ENCODE measurements at regions not wholly inside any gene's neighbourhood (a gene's known extent, or its start where the extent isn't known, plus 50 kb on each side); places are given as distances from the start of the nearest gene placed in this dataset.

GRCh38 chr4:57740625-57741190, 630.5 kb upstream of the IGFBP7 start (continued):
- TF ChIP-seq REST (IDR thresholded peaks at IDR 0.05; ENCODE audit: unreplicated experiment) (no peak), ZNF331 (CRISPR knock-in tag; IDR thresholded peaks at IDR 0.05; ENCODE audit: low read depth) (no peak), STAT1 (IDR thresholded peaks at IDR 0.05; ENCODE audit: unreplicated experiment) (no peak), JUNB (IDR thresholded peaks at IDR 0.05; ENCODE audit: unreplicated experiment) (no peak), CREB1 (CRISPR knock-in tag; IDR thresholded peaks at IDR 0.05; ENCODE audit: low read depth) (no peak), NANOG (IDR thresholded peaks at IDR 0.05; ENCODE audit: borderline replicate concordance) (no peak)

GRCh38 chr4:57736781-57737180, 626.6 kb upstream of the IGFBP7 start:
- Histone ChIP-seq H3K9me2 (ENCODE audit: insufficient read depth) (peaks cover 3% of the 10 kb centered on the region), H2AFZ (no peak overlapping the region), H3K4me1 (ENCODE audit: insufficient read depth) (peaks cover 24% of the 10 kb centered on the region), H4K20me1 (replicated peaks; ENCODE audit: insufficient read depth) (no peaks in the 10 kb centered on the region), H3K4me3 (no peak overlapping the region), H3K27me3 (ENCODE audit: insufficient read depth) (no peaks in the 10 kb centered on the region), H3K27ac (ENCODE audit: low read depth) (no peak overlapping the region), H3K4me2 (no peak overlapping the region), H3F3A (replicated peaks; ENCODE audit: low read depth) (no peaks in the 10 kb centered on the region), H3K36me3 (ENCODE audit: insufficient read depth) (no peaks in the 10 kb centered on the region), H3K79me2 (replicated peaks; ENCODE audit: insufficient read depth) (no peaks in the 10 kb centered on the region)
- H3K27me3 Mint-ChIP-seq (ENCODE audit: insufficient read depth, low read depth, poor library complexity): no peaks in the 10 kb centered on the region
- DNase-seq (ENCODE audit: low spot score): no peak
- H3K9me3 Mint-ChIP-seq: no peaks in the 10 kb centered on the region
- no peak for ATAC-seq
- H3K4me1 Mint-ChIP-seq: peaks cover 19% of the 10 kb centered on the region
- no peak overlapping the region for H3K27ac Mint-ChIP-seq
- no peak overlapping the region for H3K4me3 Mint-ChIP-seq
- 0 out of 3 replicates have a peak, but pooled peaks cover 3% of the 10 kb centered on the region for H3K36me3 Mint-ChIP-seq (ENCODE audit: low read depth)
- no peak for TF ChIP-seq ZNF462 (CRISPR knock-in tag; IDR thresholded peaks at IDR 0.05)
- no peak for TF ChIP-seq CTCF (conservative IDR thresholded peaks at IDR 0.05; ENCODE audit: low read depth in 2 of 2)
- no peak for TF ChIP-seq ZNF331 (CRISPR knock-in tag; IDR thresholded peaks at IDR 0.05; ENCODE audit: low read depth)
- no peak for TF ChIP-seq ETS1 (IDR thresholded peaks at IDR 0.05)
- no peak for TF ChIP-seq ZNF114 (CRISPR knock-in tag; IDR thresholded peaks at IDR 0.05)
- TF ChIP-seq CREB1 (CRISPR knock-in tag; IDR thresholded peaks at IDR 0.05; ENCODE audit: low read depth): no peak
- TF ChIP-seq NANOG (IDR thresholded peaks at IDR 0.05; ENCODE audit: borderline replicate concordance): no peak

Measured in GM23338 (cell line).